ENCODE measurements at regions not wholly inside any gene's neighbourhood (a gene's known extent, or its start where the extent isn't known, plus 50 kb on each side); places are given as distances from the start of the nearest gene placed in this dataset.
"Not testable (repeated sequence)": the region's sequence is repeated elsewhere in the genome, so short reads cannot be mapped to it uniquely, and the experiment has no call there.

- TF ChIP-seq SPI1 (IDR thresholded peaks at IDR 0.05; ENCODE audit: low read depth, low read length), result no peak
These were observed 116.1 kb upstream of the CRBN start for GRCh38 chr3:3295586-3295985.

DNA sequence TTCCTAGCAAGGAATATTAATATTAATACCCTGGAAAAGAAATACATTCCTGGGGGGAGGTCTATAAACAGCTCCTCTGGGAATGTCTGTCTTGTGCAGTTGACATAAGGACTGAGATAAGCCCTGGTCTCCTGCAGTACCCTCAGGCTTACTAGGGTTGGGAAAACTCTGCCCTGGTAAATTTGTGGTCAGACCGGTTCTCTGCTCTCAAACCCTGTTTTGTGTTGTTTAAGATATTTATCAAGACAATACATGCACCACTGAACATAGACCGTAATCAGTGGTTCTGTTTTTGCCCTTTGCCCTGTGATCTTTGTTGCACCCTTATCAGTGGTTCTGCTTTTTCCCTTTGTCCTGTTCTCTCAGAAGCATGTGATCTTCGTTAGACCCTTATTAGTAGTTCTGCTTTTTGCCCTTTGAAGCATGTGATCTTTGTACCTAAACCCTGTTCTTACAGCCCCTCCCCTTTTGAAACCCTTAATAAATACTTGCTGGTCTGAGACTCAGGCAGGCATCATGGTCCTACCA is 112.3 kb upstream of the CRBN start:
- DNase-seq (ENCODE audit: insufficient read length, low spot score); FAIRE-seq: not testable (repeated sequence)

More at GRCh38 chr3:3295586-3295985, 116.1 kb upstream of the CRBN start:
- DNase-seq (ENCODE audit: insufficient read length, low spot score) (no peak), FAIRE-seq (no peak)

DNA sequence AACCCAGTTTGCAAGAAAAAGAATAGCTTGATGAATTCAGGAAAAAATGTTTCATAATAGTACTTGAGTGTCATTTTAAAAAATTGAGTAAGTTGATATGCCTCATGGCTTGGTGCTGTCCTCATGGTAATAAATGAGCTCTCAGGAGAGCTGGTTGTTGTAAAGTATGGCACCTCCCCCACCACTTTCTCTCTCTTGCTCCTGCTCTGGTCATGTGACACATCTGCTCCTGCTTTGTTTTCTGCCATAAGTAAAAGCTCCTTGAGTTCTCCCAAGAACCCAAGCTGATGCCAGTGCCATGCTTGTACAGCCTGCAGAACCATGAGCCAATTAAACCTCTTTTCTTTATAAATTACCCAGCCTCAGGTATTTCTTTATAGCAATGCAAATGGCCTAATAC is 108.8 kb upstream of the CRBN start:
- DNase-seq (ENCODE audit: insufficient read length, low spot score) (no peak), FAIRE-seq (no peak)
- TF ChIP-seq PAX5 (IDR thresholded peaks at IDR 0.05; ENCODE audit: insufficient read depth, low read length, severe bottlenecking) (no peak), SPI1 (IDR thresholded peaks at IDR 0.05; ENCODE audit: low read depth, low read length) (no peak), POU2F2 (IDR thresholded peaks at IDR 0.05; ENCODE audit: low read depth, low read length) (no peak), TAF1 (IDR thresholded peaks at IDR 0.05; ENCODE audit: low read depth, low read length) (no peak), POLR2AphosphoS5 (IDR thresholded peaks at IDR 0.05; ENCODE audit: low read depth, low read length) (no peak), POLR2A (IDR thresholded peaks at IDR 0.05; ENCODE audit: low read depth, low read length) (no peak)

DNA sequence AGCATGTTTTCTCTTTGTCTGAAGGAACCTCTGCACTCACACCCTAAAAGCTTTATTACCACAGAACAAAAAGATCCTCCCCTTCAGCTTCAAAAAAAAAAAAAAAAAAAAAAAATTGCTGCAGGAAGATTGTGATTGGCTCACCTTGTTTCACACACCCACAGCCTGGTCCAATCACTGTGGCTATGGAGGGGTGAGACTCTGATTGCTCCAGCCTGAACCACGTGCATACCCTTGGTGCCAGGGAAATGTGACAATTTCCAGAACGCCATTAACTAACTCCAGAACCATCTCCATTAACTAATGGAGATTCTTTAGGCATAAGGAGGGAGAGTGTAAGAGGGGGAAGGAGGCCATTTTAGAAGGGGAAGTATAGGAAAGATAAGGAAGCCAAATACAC is 106.5 kb upstream of the CRBN start:
- FAIRE-seq (no peak), DNase-seq (ENCODE audit: insufficient read length, low spot score) (no peak)
- TF ChIP-seq SPI1 (IDR thresholded peaks at IDR 0.05; ENCODE audit: low read depth, low read length), result no peak
- TF ChIP-seq TAF1 (IDR thresholded peaks at IDR 0.05; ENCODE audit: low read depth, low read length), result no peak
- no peak for TF ChIP-seq PAX5 (IDR thresholded peaks at IDR 0.05; ENCODE audit: insufficient read depth, low read length, severe bottlenecking)
- no peak for TF ChIP-seq POLR2A (IDR thresholded peaks at IDR 0.05; ENCODE audit: low read depth, low read length)
- no peak for TF ChIP-seq POU2F2 (IDR thresholded peaks at IDR 0.05; ENCODE audit: low read depth, low read length)
- TF ChIP-seq POLR2AphosphoS5 (IDR thresholded peaks at IDR 0.05; ENCODE audit: low read depth, low read length), result no peak

GRCh38 chr3:3281024-3281423 is 101.5 kb upstream of the CRBN start:
- TF ChIP-seq POLR2AphosphoS5 (IDR thresholded peaks at IDR 0.05; ENCODE audit: low read depth, low read length), result no peak
- no peak for TF ChIP-seq POLR2A (IDR thresholded peaks at IDR 0.05; ENCODE audit: low read depth, low read length)
- TF ChIP-seq PAX5 (IDR thresholded peaks at IDR 0.05; ENCODE audit: insufficient read depth, low read length, severe bottlenecking), result no peak
- no peak for TF ChIP-seq POU2F2 (IDR thresholded peaks at IDR 0.05; ENCODE audit: low read depth, low read length)
- TF ChIP-seq SPI1 (IDR thresholded peaks at IDR 0.05; ENCODE audit: low read depth, low read length), result no peak
- no peak for TF ChIP-seq TAF1 (IDR thresholded peaks at IDR 0.05; ENCODE audit: low read depth, low read length)
- FAIRE-seq (no peak), DNase-seq (ENCODE audit: insufficient read length, low spot score) (no peak)

- DNase-seq (ENCODE audit: insufficient read length, low spot score) (no peak), FAIRE-seq (no peak)
- TF ChIP-seq SPI1 (IDR thresholded peaks at IDR 0.05; ENCODE audit: low read depth, low read length) (no peak), POLR2A (IDR thresholded peaks at IDR 0.05; ENCODE audit: low read depth, low read length) (no peak)
These were observed 100.9 kb upstream of the CRBN start for GRCh38 chr3:3280396-3280795.

DNA sequence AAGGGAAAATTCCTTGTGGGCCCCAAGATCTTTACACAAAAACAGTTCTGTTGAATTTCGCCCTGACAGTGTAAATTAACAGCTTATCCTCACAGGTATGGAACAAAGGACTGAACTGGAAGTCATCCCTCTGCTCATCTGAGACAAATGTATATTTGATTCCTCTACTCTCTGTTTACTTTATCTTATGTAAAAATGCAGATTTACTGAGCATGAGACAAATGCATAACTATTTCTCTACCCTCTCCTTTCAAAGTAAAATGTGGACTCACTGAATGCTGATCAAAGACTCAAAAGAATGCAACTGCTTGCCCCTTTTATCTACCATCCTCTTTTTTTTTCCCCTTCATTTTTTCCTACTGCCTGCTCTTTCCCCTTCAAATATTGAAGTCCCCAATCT is 98.6 kb upstream of the CRBN start:
- FAIRE-seq, result no peak
- no peak for DNase-seq (ENCODE audit: insufficient read length, low spot score)
- no peak for TF ChIP-seq POLR2AphosphoS5 (IDR thresholded peaks at IDR 0.05; ENCODE audit: low read depth, low read length)
- no peak for TF ChIP-seq POU2F2 (IDR thresholded peaks at IDR 0.05; ENCODE audit: low read depth, low read length)
- no peak for TF ChIP-seq TAF1 (IDR thresholded peaks at IDR 0.05; ENCODE audit: low read depth, low read length)
- TF ChIP-seq SPI1 (IDR thresholded peaks at IDR 0.05; ENCODE audit: low read depth, low read length), result no peak
- TF ChIP-seq POLR2A (IDR thresholded peaks at IDR 0.05; ENCODE audit: low read depth, low read length), result no peak
- no peak for TF ChIP-seq PAX5 (IDR thresholded peaks at IDR 0.05; ENCODE audit: insufficient read depth, low read length, severe bottlenecking)

GRCh38 chr3:3276630-3277029 is 97.1 kb upstream of the CRBN start:
- TF ChIP-seq SPI1 (IDR thresholded peaks at IDR 0.05; ENCODE audit: low read depth, low read length), result no peak
- TF ChIP-seq POLR2AphosphoS5 (IDR thresholded peaks at IDR 0.05; ENCODE audit: low read depth, low read length), result no peak
- TF ChIP-seq POU2F2 (IDR thresholded peaks at IDR 0.05; ENCODE audit: low read depth, low read length), result no peak
- no peak for TF ChIP-seq TAF1 (IDR thresholded peaks at IDR 0.05; ENCODE audit: low read depth, low read length)
- no peak for TF ChIP-seq POLR2A (IDR thresholded peaks at IDR 0.05; ENCODE audit: low read depth, low read length)
- no peak for TF ChIP-seq PAX5 (IDR thresholded peaks at IDR 0.05; ENCODE audit: insufficient read depth, low read length, severe bottlenecking)
- FAIRE-seq (no peak), DNase-seq (ENCODE audit: insufficient read length, low spot score) (no peak)

GRCh38 chr3:3264796-3265195 is 85.3 kb upstream of the CRBN start:
- TF ChIP-seq PAX5 (IDR thresholded peaks at IDR 0.05; ENCODE audit: insufficient read depth, low read length, severe bottlenecking), result no peak
- no peak for TF ChIP-seq SPI1 (IDR thresholded peaks at IDR 0.05; ENCODE audit: low read depth, low read length)
- no peak for TF ChIP-seq POU2F2 (IDR thresholded peaks at IDR 0.05; ENCODE audit: low read depth, low read length)
- no peak for TF ChIP-seq TAF1 (IDR thresholded peaks at IDR 0.05; ENCODE audit: low read depth, low read length)
- no peak for TF ChIP-seq POLR2AphosphoS5 (IDR thresholded peaks at IDR 0.05; ENCODE audit: low read depth, low read length)
- no peak for TF ChIP-seq POLR2A (IDR thresholded peaks at IDR 0.05; ENCODE audit: low read depth, low read length)
- no peak for DNase-seq (ENCODE audit: insufficient read length, low spot score)
- FAIRE-seq, result no peak

DNA sequence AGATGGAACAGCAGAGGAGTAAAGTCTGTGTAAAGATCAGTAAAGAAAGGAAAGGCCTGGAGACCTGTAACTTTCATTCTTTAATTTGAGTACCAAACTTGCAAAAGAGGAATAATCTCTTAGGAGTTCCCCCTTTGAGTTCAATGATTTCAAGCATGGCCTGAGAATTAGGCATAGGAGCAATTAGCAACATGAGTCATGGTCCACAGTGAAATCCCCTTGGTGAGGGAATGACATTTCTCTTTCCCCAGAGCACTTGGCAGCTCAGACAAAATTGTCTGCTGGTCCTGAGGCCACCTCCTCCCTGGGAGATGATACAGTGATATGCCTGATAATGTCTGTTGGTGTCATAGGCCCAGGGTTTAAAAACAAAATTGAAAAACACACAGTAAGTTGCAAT is 81.4 kb upstream of the CRBN start:
- TF ChIP-seq TAF1 (IDR thresholded peaks at IDR 0.05; ENCODE audit: low read depth, low read length) (no peak), POU2F2 (IDR thresholded peaks at IDR 0.05; ENCODE audit: low read depth, low read length) (no peak), POLR2AphosphoS5 (IDR thresholded peaks at IDR 0.05; ENCODE audit: low read depth, low read length) (no peak), POLR2A (IDR thresholded peaks at IDR 0.05; ENCODE audit: low read depth, low read length) (no peak), PAX5 (IDR thresholded peaks at IDR 0.05; ENCODE audit: insufficient read depth, low read length, severe bottlenecking) (no peak), SPI1 (IDR thresholded peaks at IDR 0.05; ENCODE audit: low read depth, low read length) (no peak)
- no peak for DNase-seq (ENCODE audit: insufficient read length, low spot score)

DNA sequence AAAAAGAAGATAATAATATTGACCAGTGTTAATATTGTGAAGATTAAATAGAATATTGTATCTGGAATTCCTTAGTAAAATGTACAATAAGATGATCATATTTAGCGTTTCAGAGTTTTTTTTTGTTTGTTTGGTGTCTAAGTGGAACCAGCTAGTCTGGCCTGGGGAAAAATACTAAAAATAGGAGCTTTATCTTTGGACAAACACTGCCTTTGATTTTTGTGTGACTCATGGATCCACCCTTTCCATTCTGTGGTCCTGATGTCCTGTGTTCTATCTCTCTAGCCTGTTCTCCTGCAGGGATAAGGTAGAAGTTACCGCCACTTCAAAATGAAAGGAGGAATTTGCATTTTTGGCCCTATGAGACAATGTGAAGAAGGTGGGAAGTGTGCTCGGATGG is 79.7 kb upstream of the CRBN start:
- no peak for TF ChIP-seq POLR2A (IDR thresholded peaks at IDR 0.05; ENCODE audit: low read depth, low read length)
- FAIRE-seq (no peak), DNase-seq (ENCODE audit: insufficient read length, low spot score) (no peak)

More for the DNA sequence above, 81.4 kb upstream of the CRBN start:
- FAIRE-seq, result peak; percentile 65
